ENCODE measurements at regions not wholly inside any gene's neighbourhood (a gene's known extent, or its start where the extent isn't known, plus 50 kb on each side); places are given as distances from the start of the nearest gene placed in this dataset.
"Not testable (repeated sequence)": the region's sequence is repeated elsewhere in the genome, so short reads cannot be mapped to it uniquely, and the experiment has no call there.

DNA sequence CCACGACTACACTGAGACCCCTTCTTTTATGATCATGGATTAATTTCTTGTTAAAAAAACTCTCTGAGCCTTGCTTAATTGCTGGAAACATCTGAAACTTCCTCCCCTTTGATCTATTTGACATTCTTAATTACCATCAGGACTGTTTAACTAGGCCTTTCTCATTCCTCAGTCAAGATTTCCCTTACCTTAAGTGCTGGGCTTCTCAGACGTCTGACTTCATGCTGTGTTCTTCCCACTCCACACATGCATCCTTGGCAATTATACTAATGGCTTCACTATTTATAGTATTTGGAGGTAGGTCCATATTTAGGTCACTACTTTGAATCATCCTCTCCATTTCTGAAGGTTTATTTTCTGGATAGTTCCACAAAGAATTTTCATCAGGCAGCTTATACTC is 341.3 kb upstream of the TMPRSS15 start:
- Mint-ChIP-seq H3K27me3 (no peaks in the 10 kb centered on the region), H3K4me1 (ENCODE audit: unreplicated experiment) (peaks cover 11% of the 10 kb centered on the region), H3K27ac (no peak overlapping the region), H3K4me3 (no peak overlapping the region), H3K9me3 (no peaks in the 10 kb centered on the region), H3K36me3 (no peaks in the 10 kb centered on the region)
- TF ChIP-seq, protein P1, sequence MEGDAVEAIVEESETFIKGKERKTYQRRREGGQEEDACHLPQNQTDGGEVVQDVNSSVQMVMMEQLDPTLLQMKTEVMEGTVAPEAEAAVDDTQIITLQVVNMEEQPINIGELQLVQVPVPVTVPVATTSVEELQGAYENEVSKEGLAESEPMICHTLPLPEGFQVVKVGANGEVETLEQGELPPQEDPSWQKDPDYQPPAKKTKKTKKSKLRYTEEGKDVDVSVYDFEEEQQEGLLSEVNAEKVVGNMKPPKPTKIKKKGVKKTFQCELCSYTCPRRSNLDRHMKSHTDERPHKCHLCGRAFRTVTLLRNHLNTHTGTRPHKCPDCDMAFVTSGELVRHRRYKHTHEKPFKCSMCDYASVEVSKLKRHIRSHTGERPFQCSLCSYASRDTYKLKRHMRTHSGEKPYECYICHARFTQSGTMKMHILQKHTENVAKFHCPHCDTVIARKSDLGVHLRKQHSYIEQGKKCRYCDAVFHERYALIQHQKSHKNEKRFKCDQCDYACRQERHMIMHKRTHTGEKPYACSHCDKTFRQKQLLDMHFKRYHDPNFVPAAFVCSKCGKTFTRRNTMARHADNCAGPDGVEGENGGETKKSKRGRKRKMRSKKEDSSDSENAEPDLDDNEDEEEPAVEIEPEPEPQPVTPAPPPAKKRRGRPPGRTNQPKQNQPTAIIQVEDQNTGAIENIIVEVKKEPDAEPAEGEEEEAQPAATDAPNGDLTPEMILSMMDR (conservative IDR thresholded peaks at IDR 0.05), result no peak
- no peak for DNase-seq (ENCODE audit: extremely low spot score, unreplicated experiment)

GRCh38 chr21:18752894-18753293 is 349.3 kb upstream of the TMPRSS15 start:
- not testable (repeated sequence) for H3K27ac Mint-ChIP-seq

DNA sequence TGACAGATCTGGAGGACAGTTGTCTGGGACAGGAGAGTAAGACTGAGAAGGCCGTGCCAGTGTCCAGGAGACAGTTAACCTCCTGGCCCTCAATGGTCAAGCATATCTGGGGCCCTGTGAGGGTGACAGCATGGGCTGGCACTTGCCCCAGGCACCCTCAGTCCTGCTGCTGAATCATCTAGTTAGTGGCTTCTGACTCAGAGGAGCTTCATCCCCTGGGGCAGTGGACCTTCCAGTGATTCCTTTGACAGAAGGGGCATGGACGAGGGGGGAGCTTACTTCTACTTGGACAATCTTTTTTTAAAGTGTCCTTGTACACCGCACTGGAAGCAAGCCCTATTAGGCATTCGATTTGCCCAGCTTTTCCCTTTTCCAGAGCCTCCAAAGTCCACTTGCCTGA is 352.7 kb upstream of the TMPRSS15 start:
- not testable (repeated sequence) for H3K27ac Mint-ChIP-seq, H3K27me3 Mint-ChIP-seq, H3K9me3 Mint-ChIP-seq

More at GRCh38 chr21:18752894-18753293, 349.3 kb upstream of the TMPRSS15 start:
- not testable (repeated sequence) for H3K9me3 Mint-ChIP-seq; H3K4me3 Mint-ChIP-seq; H3K4me1 Mint-ChIP-seq (ENCODE audit: unreplicated experiment); H3K36me3 Mint-ChIP-seq; DNase-seq (ENCODE audit: extremely low spot score, unreplicated experiment); H3K27me3 Mint-ChIP-seq

GRCh38 chr21:18759267-18759666 is 355.7 kb upstream of the TMPRSS15 start:
- H3K4me1 Mint-ChIP-seq (ENCODE audit: unreplicated experiment), result peaks cover 4% of the 10 kb centered on the region
- no peak overlapping the region for H3K27ac Mint-ChIP-seq
- H3K9me3 Mint-ChIP-seq, result peaks cover 3% of the 10 kb centered on the region
- no peaks in the 10 kb centered on the region for H3K27me3 Mint-ChIP-seq
- TF ChIP-seq, protein P1 (conservative IDR thresholded peaks at IDR 0.05), result no peak
- no peaks in the 10 kb centered on the region for H3K36me3 Mint-ChIP-seq
- DNase-seq (ENCODE audit: extremely low spot score, unreplicated experiment), result no peak
- no peak overlapping the region for H3K4me3 Mint-ChIP-seq

More for the DNA sequence above, 352.7 kb upstream of the TMPRSS15 start:
- not testable (repeated sequence) for H3K4me1 Mint-ChIP-seq (ENCODE audit: unreplicated experiment); H3K36me3 Mint-ChIP-seq; DNase-seq (ENCODE audit: extremely low spot score, unreplicated experiment); H3K4me3 Mint-ChIP-seq

- DNase-seq (ENCODE audit: extremely low spot score, unreplicated experiment), result no peak
- H3K36me3 Mint-ChIP-seq, result no peaks in the 10 kb centered on the region
- peaks cover 3% of the 10 kb centered on the region for H3K9me3 Mint-ChIP-seq
- TF ChIP-seq, protein P1 (conservative IDR thresholded peaks at IDR 0.05), result no peak
- H3K4me1 Mint-ChIP-seq (ENCODE audit: unreplicated experiment), result peaks cover 4% of the 10 kb centered on the region
- H3K27ac Mint-ChIP-seq, result no peak overlapping the region
- H3K4me3 Mint-ChIP-seq, result no peak overlapping the region
- H3K27me3 Mint-ChIP-seq, result no peaks in the 10 kb centered on the region
These were observed 356.2 kb upstream of the TMPRSS15 start for GRCh38 chr21:18759751-18760161.

GRCh38 chr21:18760247-18760646 is 356.7 kb upstream of the TMPRSS15 start:
- no peak for DNase-seq (ENCODE audit: extremely low spot score, unreplicated experiment)
- Mint-ChIP-seq H3K27me3 (no peaks in the 10 kb centered on the region), H3K4me3 (no peak overlapping the region), H3K9me3 (peaks cover 3% of the 10 kb centered on the region), H3K36me3 (no peaks in the 10 kb centered on the region), H3K27ac (no peak overlapping the region), H3K4me1 (ENCODE audit: unreplicated experiment) (peaks cover 4% of the 10 kb centered on the region)
- TF ChIP-seq, protein P1 (conservative IDR thresholded peaks at IDR 0.05), result no peak

- H3K9me3 Mint-ChIP-seq, result no peaks in the 10 kb centered on the region
- H3K4me3 Mint-ChIP-seq, result no peak overlapping the region
- no peak overlapping the region for H3K27ac Mint-ChIP-seq
- DNase-seq (ENCODE audit: extremely low spot score, unreplicated experiment), result no peak
- H3K27me3 Mint-ChIP-seq, result no peaks in the 10 kb centered on the region
- TF ChIP-seq, protein P1 (conservative IDR thresholded peaks at IDR 0.05), result no peak
- no peaks in the 10 kb centered on the region for H3K4me1 Mint-ChIP-seq (ENCODE audit: unreplicated experiment)
- no peaks in the 10 kb centered on the region for H3K36me3 Mint-ChIP-seq
These were observed 361.1 kb upstream of the TMPRSS15 start for GRCh38 chr21:18764720-18765119.
